Ovary (tissue), 3 donors: ENCODE measurements at regions not wholly inside any gene's neighbourhood (a gene's known extent, or its start where the extent isn't known, plus 50 kb on each side); places are given as distances from the start of the nearest gene placed in this dataset.

ENCODE experiments used
- CTCF ChIP-seq, 3 donors: fragments of 450-650 bp in 2 of 3; fragments of 200-600 bp in 1 of 3; IDR thresholded peaks; one replicate each; pipeline versions ENCODE4 v1.5.1 to v1.8.0; 2016 to 2022; ENCODE audit warnings: antibody characterized with exemption in 3 of 3, mild to moderate bottlenecking in 1 of 3
- EP300 ChIP-seq: sonication (generic); formaldehyde crosslinking; IDR thresholded peaks from one replicate; pipeline ENCODE4 v1.6.1; 2017; ENCODE audit warnings: antibody characterized with exemption
- POLR2A ChIP-seq: fragments of 450-650 bp; IDR thresholded peaks from one replicate; pipeline ENCODE4 v1.6.1; 2017; ENCODE audit warnings: antibody characterized with exemption, mild to moderate bottlenecking, moderate library complexity
- donor health status: DM: no; HTN: no; CAD: no.

- TF ChIP-seq CTCF (IDR thresholded peaks at IDR 0.05), result no peak
- no peak for TF ChIP-seq POLR2A
- no peak for TF ChIP-seq EP300
Measured at GRCh38 chrX:112913807-112914206, 73.2 kb upstream of the AMOT start.
